ENCODE measurements at regions not wholly inside any gene's neighbourhood (a gene's known extent, or its start where the extent isn't known, plus 50 kb on each side); places are given as distances from the start of the nearest gene placed in this dataset.

DNA sequence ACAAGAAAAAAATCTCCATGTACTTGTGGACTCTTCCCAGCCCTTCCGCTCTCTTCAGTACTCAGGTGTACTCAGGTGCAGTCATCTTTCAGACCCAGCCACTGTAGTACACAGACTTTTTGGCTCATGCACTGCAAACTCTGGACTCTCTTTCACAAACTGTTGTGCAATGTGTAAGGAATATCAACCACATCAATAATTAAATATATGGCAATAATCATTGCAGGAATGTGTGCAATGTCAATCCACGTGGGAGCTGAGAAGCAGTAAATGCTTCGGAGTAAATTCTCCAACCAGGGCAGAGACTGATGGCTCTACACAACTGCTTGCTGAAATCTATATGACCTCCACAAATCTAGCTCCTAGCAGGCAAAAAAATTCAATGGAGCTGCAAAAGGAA, 287.3 kb upstream of the COL8A1 start:
- no peaks in the 10 kb centered on the region for H3K27me3 ChIP-seq (ENCODE audit: insufficient read depth, low read length)
- no peaks in the 10 kb centered on the region for H3K9me3 Mint-ChIP-seq (ENCODE audit: unreplicated experiment)
- no peaks in the 10 kb centered on the region for H4K20me1 ChIP-seq (ENCODE audit: insufficient read depth, low read length)
- no peak overlapping the region for H3K4me3 Mint-ChIP-seq (ENCODE audit: unreplicated experiment)
- H3K4me1 Mint-ChIP-seq (ENCODE audit: low read depth, unreplicated experiment) = no peaks in the 10 kb centered on the region
- peaks cover 1% of the 10 kb centered on the region for H3K36me3 Mint-ChIP-seq (ENCODE audit: low read depth, unreplicated experiment)
- H3K27me3 Mint-ChIP-seq (ENCODE audit: low read depth, unreplicated experiment) = no peaks in the 10 kb centered on the region
- no peak overlapping the region for H3K27ac ChIP-seq (ENCODE audit: low read depth, low read length)
- no peaks in the 10 kb centered on the region for H3K79me2 ChIP-seq (ENCODE audit: insufficient read depth, low read length)
- no peaks in the 10 kb centered on the region for H3K36me3 ChIP-seq (ENCODE audit: insufficient read depth, low read length)
- H3K27ac Mint-ChIP-seq (ENCODE audit: unreplicated experiment) = no peak overlapping the region
- no peaks in the 10 kb centered on the region for H3K4me1 ChIP-seq (ENCODE audit: insufficient read depth, low read length)
- H3K4me2 ChIP-seq (ENCODE audit: low read length) = no peak overlapping the region
- TF ChIP-seq EZH2 (IDR thresholded peaks at IDR 0.05; ENCODE audit: insufficient read depth, low read length) = no peak
- TF ChIP-seq, protein P1, sequence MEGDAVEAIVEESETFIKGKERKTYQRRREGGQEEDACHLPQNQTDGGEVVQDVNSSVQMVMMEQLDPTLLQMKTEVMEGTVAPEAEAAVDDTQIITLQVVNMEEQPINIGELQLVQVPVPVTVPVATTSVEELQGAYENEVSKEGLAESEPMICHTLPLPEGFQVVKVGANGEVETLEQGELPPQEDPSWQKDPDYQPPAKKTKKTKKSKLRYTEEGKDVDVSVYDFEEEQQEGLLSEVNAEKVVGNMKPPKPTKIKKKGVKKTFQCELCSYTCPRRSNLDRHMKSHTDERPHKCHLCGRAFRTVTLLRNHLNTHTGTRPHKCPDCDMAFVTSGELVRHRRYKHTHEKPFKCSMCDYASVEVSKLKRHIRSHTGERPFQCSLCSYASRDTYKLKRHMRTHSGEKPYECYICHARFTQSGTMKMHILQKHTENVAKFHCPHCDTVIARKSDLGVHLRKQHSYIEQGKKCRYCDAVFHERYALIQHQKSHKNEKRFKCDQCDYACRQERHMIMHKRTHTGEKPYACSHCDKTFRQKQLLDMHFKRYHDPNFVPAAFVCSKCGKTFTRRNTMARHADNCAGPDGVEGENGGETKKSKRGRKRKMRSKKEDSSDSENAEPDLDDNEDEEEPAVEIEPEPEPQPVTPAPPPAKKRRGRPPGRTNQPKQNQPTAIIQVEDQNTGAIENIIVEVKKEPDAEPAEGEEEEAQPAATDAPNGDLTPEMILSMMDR (IDR thresholded peaks at IDR 0.05; ENCODE audit: insufficient read depth, low read depth, low read length) = no peak
- no peak overlapping the region for H2AFZ ChIP-seq (ENCODE audit: low read depth, low read length)
- DNase-seq (ENCODE audit: low read depth) (no peak), FAIRE-seq (no peak)
- no peak overlapping the region for H3K4me3 ChIP-seq (ENCODE audit: insufficient read depth, low read depth, low read length)
- H3K9me3 ChIP-seq (ENCODE audit: insufficient read depth, low read depth, low read length) = no peaks in the 10 kb centered on the region
- H3K9ac ChIP-seq (ENCODE audit: low read length) = no peak overlapping the region

DNA sequence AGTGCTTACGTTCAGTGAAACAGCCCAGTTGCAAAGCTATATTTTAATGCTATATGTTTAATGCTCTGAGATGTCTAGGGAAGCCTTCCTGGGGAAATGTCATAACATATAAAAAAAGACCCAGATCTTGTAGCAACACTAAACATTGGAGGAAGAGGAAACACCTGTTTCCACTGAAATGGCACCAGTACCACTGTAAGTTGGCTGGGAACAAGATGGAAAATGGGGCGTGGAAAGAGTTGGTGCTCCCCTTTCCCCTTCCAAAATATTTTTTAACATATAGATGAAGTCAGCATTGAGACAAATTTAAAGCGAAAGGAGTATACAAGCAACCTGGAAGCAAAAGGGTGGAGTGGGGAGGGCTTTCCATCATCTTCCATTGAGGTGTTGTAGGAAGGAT, 289.9 kb upstream of the COL8A1 start:
- no peaks in the 10 kb centered on the region for H4K20me1 ChIP-seq (ENCODE audit: insufficient read depth, low read length)
- no peak for FAIRE-seq
- H3K4me3 Mint-ChIP-seq (ENCODE audit: unreplicated experiment) = no peak overlapping the region
- DNase-seq (ENCODE audit: low read depth) = no peak
- H3K9me3 ChIP-seq (ENCODE audit: insufficient read depth, low read depth, low read length) = no peaks in the 10 kb centered on the region
- no peaks in the 10 kb centered on the region for H3K4me1 ChIP-seq (ENCODE audit: insufficient read depth, low read length)
- no peaks in the 10 kb centered on the region for H3K9me3 Mint-ChIP-seq (ENCODE audit: unreplicated experiment)
- H3K36me3 Mint-ChIP-seq (ENCODE audit: low read depth, unreplicated experiment) = peaks cover 1% of the 10 kb centered on the region
- no peak overlapping the region for H3K27ac ChIP-seq (ENCODE audit: low read depth, low read length)
- H3K9ac ChIP-seq (ENCODE audit: low read length) = no peak overlapping the region
- no peak overlapping the region for H3K4me2 ChIP-seq (ENCODE audit: low read length)
- TF ChIP-seq EZH2 (IDR thresholded peaks at IDR 0.05; ENCODE audit: insufficient read depth, low read length) = no peak
- TF ChIP-seq, protein P1 (IDR thresholded peaks at IDR 0.05; ENCODE audit: insufficient read depth, low read depth, low read length) = no peak
- H3K4me1 Mint-ChIP-seq (ENCODE audit: low read depth, unreplicated experiment) = no peaks in the 10 kb centered on the region
- H3K79me2 ChIP-seq (ENCODE audit: insufficient read depth, low read length) = no peaks in the 10 kb centered on the region
- H3K36me3 ChIP-seq (ENCODE audit: insufficient read depth, low read length) = no peaks in the 10 kb centered on the region
- no peak overlapping the region for H2AFZ ChIP-seq (ENCODE audit: low read depth, low read length)
- H3K4me3 ChIP-seq (ENCODE audit: insufficient read depth, low read depth, low read length) = no peak overlapping the region
- no peaks in the 10 kb centered on the region for H3K27me3 ChIP-seq (ENCODE audit: insufficient read depth, low read length)
- no peak overlapping the region for H3K27ac Mint-ChIP-seq (ENCODE audit: unreplicated experiment)
- no peaks in the 10 kb centered on the region for H3K27me3 Mint-ChIP-seq (ENCODE audit: low read depth, unreplicated experiment)

DNA sequence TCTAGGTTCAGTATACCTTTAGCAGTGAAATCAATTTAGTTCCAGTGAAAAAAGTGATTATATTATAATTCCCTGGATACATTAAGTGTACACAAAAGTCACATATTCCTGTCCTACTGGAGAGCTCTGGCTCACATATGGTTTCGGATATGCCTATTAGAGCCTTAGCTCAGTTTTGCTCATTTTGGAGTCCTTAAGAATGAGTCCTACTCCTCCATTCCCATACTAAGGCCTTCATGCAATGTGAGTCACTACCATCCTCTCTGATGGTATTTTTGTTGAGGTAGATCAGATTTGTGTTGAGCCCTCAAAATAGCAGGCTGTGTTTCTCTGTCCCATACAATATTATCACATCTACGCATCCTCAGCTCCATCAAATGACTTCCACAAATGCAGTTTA, 294.2 kb upstream of the COL8A1 start:
- FAIRE-seq = no peak
- Histone ChIP-seq H4K20me1 (ENCODE audit: insufficient read depth, low read length) (no peaks in the 10 kb centered on the region), H2AFZ (ENCODE audit: low read depth, low read length) (no peak overlapping the region)

More for the DNA sequence above, 294.2 kb upstream of the COL8A1 start:
- H3K4me3 Mint-ChIP-seq (ENCODE audit: unreplicated experiment) = no peak overlapping the region
- peaks cover 1% of the 10 kb centered on the region for H3K36me3 Mint-ChIP-seq (ENCODE audit: low read depth, unreplicated experiment)
- no peak overlapping the region for H3K27ac Mint-ChIP-seq (ENCODE audit: unreplicated experiment)
- peak; percentile 32 for DNase-seq (ENCODE audit: low read depth)
- H3K27me3 Mint-ChIP-seq (ENCODE audit: low read depth, unreplicated experiment) = no peaks in the 10 kb centered on the region
- Histone ChIP-seq H3K9me3 (ENCODE audit: insufficient read depth, low read depth, low read length) (no peaks in the 10 kb centered on the region), H3K36me3 (ENCODE audit: insufficient read depth, low read length) (no peaks in the 10 kb centered on the region), H3K79me2 (ENCODE audit: insufficient read depth, low read length) (no peaks in the 10 kb centered on the region), H3K4me1 (ENCODE audit: insufficient read depth, low read length) (no peaks in the 10 kb centered on the region), H3K27me3 (ENCODE audit: insufficient read depth, low read length) (no peaks in the 10 kb centered on the region), H3K4me2 (ENCODE audit: low read length) (no peak overlapping the region), H3K4me3 (ENCODE audit: insufficient read depth, low read depth, low read length) (no peak overlapping the region), H3K9ac (ENCODE audit: low read length) (no peak overlapping the region), H3K27ac (ENCODE audit: low read depth, low read length) (no peak overlapping the region)
- H3K9me3 Mint-ChIP-seq (ENCODE audit: unreplicated experiment) = no peaks in the 10 kb centered on the region
- no peaks in the 10 kb centered on the region for H3K4me1 Mint-ChIP-seq (ENCODE audit: low read depth, unreplicated experiment)
- TF ChIP-seq EZH2 (IDR thresholded peaks at IDR 0.05; ENCODE audit: insufficient read depth, low read length) = no peak
- TF ChIP-seq, protein P1 (IDR thresholded peaks at IDR 0.05; ENCODE audit: insufficient read depth, low read depth, low read length) = no peak
